K562 (cell line): ENCODE measurements at regions not wholly inside any gene's neighbourhood (a gene's known extent, or its start where the extent isn't known, plus 50 kb on each side); places are given as distances from the start of the nearest gene placed in this dataset.
"Not testable (repeated sequence)": the region's sequence is repeated elsewhere in the genome, so short reads cannot be mapped to it uniquely, and the experiment has no call there.

ENCODE experiments used
- ATAC-seq: fragments of 200-7000 bp; cut with Tn5 transposase; 3 replicates; pipeline ENCODE4 v1.9.1; 2020; ENCODE audit warnings: moderate library complexity
- BruUV-seq: library from RNA; stranded (reverse); fragments of 400-500 nt; replicated peaks from 2 replicates; lab custom pipeline; 2021; lab: Mats Ljungman, UMichigan
- CTCF ChIA-PET: fragments of 300-600 bp; formaldehyde crosslinking; extraction: SDS; loops from one replicate; lab custom pipeline; 2021; ENCODE audit warnings: low intra/inter-chr PET ratio; lab: Yijun Ruan, JAX
- POLR2A ChIA-PET: fragments of 300-600, 350-650 bp; sonication (Branson Sonifier 250); formaldehyde crosslinking; extraction: SDS; loops from one replicate; lab custom pipeline; 2021; ENCODE audit warnings: antibody characterized with exemption, inconsistent platforms; lab: Yijun Ruan, JAX
- DNase-seq, 4 experiments: peaks; one replicate each; pipeline versions ENCODE4 v3.0.0 to v3.0.0-alpha.2; 2011 to 2018; ENCODE audit warnings: low spot score in 3 of 4, mixed read lengths in 3 of 4; ENCODE audit errors: extremely low read depth in 1 of 4
- FAIRE-seq: peaks from 2 replicates; lab custom pipeline; 2011; peaks lifted over from hg19 to GRCh38; lab: Jason Lieb, UNC
- H2AFZ ChIP-seq: 2 replicates; pipeline ENCODE4 v1.6.0; 2011; ENCODE audit warnings: low read depth, low read length, control low read depth, inconsistent platforms
- H3K27ac ChIP-seq: fragments of 200-600 bp; 3 replicates; pipeline ENCODE4 v1.8.0; 2011; ENCODE audit warnings: low read depth, mild to moderate bottlenecking, control low read depth, inconsistent platforms, low read length, moderate library complexity, mixed read lengths; ENCODE audit errors: extremely low read depth
- H3K27me3 ChIP-seq, 2 experiments: fragments of 300-600 bp in 1 of 2; 2 replicates in 1 of 2; 3 replicates in 1 of 2; pipeline versions ENCODE4 v1.6.0 to v1.8.0; 2011; ENCODE audit warnings: inconsistent platforms in 2 of 2, low read length in 2 of 2, mild to moderate bottlenecking in 1 of 2, mixed read lengths in 1 of 2, moderate library complexity in 1 of 2; ENCODE audit not compliant: control insufficient read depth in 2 of 2, insufficient read depth in 2 of 2
- H3K36me3 ChIP-seq: fragments of 300-600 bp; 3 replicates; pipeline ENCODE4 v1.8.0; 2011; ENCODE audit warnings: mild to moderate bottlenecking, low read length, inconsistent platforms; ENCODE audit not compliant: control insufficient read depth, insufficient read depth
- H3K4me1 ChIP-seq, 2 experiments: fragments of 200-600 bp in 1 of 2; replicated peaks in 1 of 2; 2 replicates in 1 of 2; 3 replicates in 1 of 2; pipeline versions ENCODE4 v1.5.1 to v1.8.0; 2011; ENCODE audit warnings: inconsistent platforms in 2 of 2, low read length in 2 of 2, mild to moderate bottlenecking in 1 of 2, mixed read lengths in 1 of 2, moderate library complexity in 1 of 2; ENCODE audit not compliant: control insufficient read depth in 2 of 2, insufficient read depth in 2 of 2
- H3K4me2 ChIP-seq: 2 replicates; pipeline ENCODE4 v1.6.1; 2011; ENCODE audit warnings: low read length, control low read depth, inconsistent platforms, mixed read lengths; ENCODE audit not compliant: insufficient read depth
- H3K4me3 ChIP-seq: fragments of 200-600 bp; sonication (generic), shearing (Covaris generic); 2 replicates; pipeline ENCODE4 v1.5.1; 2016; ENCODE audit warnings: control low read depth, inconsistent platforms
- H3K79me2 ChIP-seq: fragments of 200-600 bp; 3 replicates; pipeline ENCODE4 v1.8.0; 2011; ENCODE audit warnings: low read length, inconsistent platforms; ENCODE audit not compliant: control insufficient read depth, insufficient read depth
- H3K9ac ChIP-seq, 2 experiments: 2 replicates each; pipeline versions ENCODE4 v1.6.0 to v1.6.1; 2011; ENCODE audit warnings: low read depth in 2 of 2, low read length in 2 of 2, control low read depth in 1 of 2, inconsistent platforms in 1 of 2, mild to moderate bottlenecking in 1 of 2, mixed read lengths in 1 of 2; ENCODE audit not compliant: insufficient read depth in 1 of 2
- H3K9me1 ChIP-seq: one replicate; pipeline ENCODE4 v1.6.0; 2011; ENCODE audit warnings: inconsistent platforms, mild to moderate bottlenecking, low read length, moderate library complexity; ENCODE audit not compliant: control insufficient read depth, insufficient read depth
- H3K9me3 ChIP-seq: replicated peaks from 2 replicates; pipeline ENCODE4 v1.5.1; 2011; ENCODE audit warnings: low read depth, low read length, inconsistent platforms; ENCODE audit not compliant: control insufficient read depth, insufficient read depth
- H4K20me1 ChIP-seq: replicated peaks from 2 replicates; pipeline ENCODE4 v1.6.1; 2011; ENCODE audit warnings: low read length, inconsistent platforms, mixed read lengths; ENCODE audit not compliant: control insufficient read depth, insufficient read depth
- ATF6 ChIP-seq: sonication (generic); formaldehyde crosslinking; IDR thresholded peaks from 2 replicates; pipeline ENCODE4 v1.4.0; 2020; ENCODE audit warnings: mild to moderate bottlenecking, missing genetic modification reagents
- BHLHE40 ChIP-seq: IDR thresholded peaks from 2 replicates; pipeline ENCODE4 v1.6.1; 2011; ENCODE audit warnings: low read length, improper control_type of control experiment
- BRF2 ChIP-seq: IDR thresholded peaks from 3 replicates; pipeline ENCODE4 v1.6.1; 2011; ENCODE audit warnings: borderline replicate concordance, mild to moderate bottlenecking; ENCODE audit not compliant: insufficient read length, insufficient read depth
- CCAR2 ChIP-seq: fragments of 200-400 bp; formaldehyde crosslinking; IDR thresholded peaks from 2 replicates; pipeline ENCODE4 v1.6.1; 2017; ENCODE audit warnings: mild to moderate bottlenecking, low read depth, low read length
- FOXP4 ChIP-seq: sonication (generic); formaldehyde crosslinking; IDR thresholded peaks from 2 replicates; pipeline ENCODE4 v1.8.0; 2022; ENCODE audit warnings: mild to moderate bottlenecking, missing genetic modification reagents, borderline replicate concordance
- ZKSCAN8 ChIP-seq: fragments of 200-800 bp; sonication (Bioruptor generic); IDR thresholded peaks from 2 replicates; pipeline ENCODE4 v1.6.1; 2016; ENCODE audit warnings: missing genetic modification characterization, missing compliant biosample characterization
- ZNF316 ChIP-seq: fragments of 450-650 bp; IDR thresholded peaks from 2 replicates; pipeline ENCODE4 v1.6.1; 2016
- WGBS: fragments of 100-300 bp; shearing (Covaris generic); methylation state at CpG from one replicate; pipeline ENCODE4 v1.1.6; 2016; ENCODE audit warnings: low coverage, mixed read lengths; ENCODE audit not compliant: insufficient coverage; ENCODE audit errors: missing lambda C conversion rate; 5-methylcytosine and 5-hydroxymethylcytosine counted together
- in situ Hi-C: fragments of 300-500 bp; cut with MboI; formaldehyde crosslinking; loops from 4 replicates; pipeline ENCODE4 v1.15.0; 2018; ENCODE audit warnings: inconsistent platforms, mixed read lengths
- intact Hi-C: fragments of 100-400 bp; cut with micrococcal nuclease; formaldehyde crosslinking; loops from 2 replicates; pipeline ENCODE4 v1.14.2; 2022

- TF ChIP-seq FOXP4 (CRISPR knock-in tag) = no peak
- no peak for TF ChIP-seq ZNF316
- TF ChIP-seq CCAR2 = no peak
- no peak for TF ChIP-seq BRF2
- TF ChIP-seq ZKSCAN8 (CRISPR knock-in tag) = no peak
- no peak for TF ChIP-seq ATF6
- TF ChIP-seq BHLHE40 = no peak
- H3K36me3 ChIP-seq = no peaks in the 10 kb centered on the region
- no peaks in the 10 kb centered on the region for H3K9me1 ChIP-seq
- no peak overlapping the region for H3K9ac ChIP-seq
- H3K4me1 ChIP-seq = peaks cover 0 to 8% of the 10 kb centered on the region in 2 experiments; a peak in 2 of 5 replicates
- intact Hi-C loops = no loop called here
- no peak overlapping the region for H3K27ac ChIP-seq
- CTCF ChIA-PET = no interaction called here
- H3K79me2 ChIP-seq = no peaks in the 10 kb centered on the region
- no peak for FAIRE-seq
- ATAC-seq = no peak
- BruUV-seq = no TSS peak
- in situ Hi-C loops = loop anchor here (25.0 kb wide), 1 partner anchor 405 kb away; no protein-coding TSS in a partner anchor
- POLR2A ChIA-PET = no interaction called here
- no peaks in the 10 kb centered on the region for H4K20me1 ChIP-seq
- H3K4me2 ChIP-seq = no peak overlapping the region
- H2AFZ ChIP-seq = no peak overlapping the region
- peaks cover 0 to 21% of the 10 kb centered on the region in 2 experiments; a peak in 1 of 5 replicates for H3K27me3 ChIP-seq
- WGBS = 6% methylated on average over 36 of the region's 38 CpGs
- DNase-seq = no peak
- H3K4me3 ChIP-seq = no peak overlapping the region
- no peaks in the 10 kb centered on the region for H3K9me3 ChIP-seq
These were observed 364.7 kb upstream of the DEFB115 start for GRCh38 chr20:30892541-30893345.

GRCh38 chr20:30893346-30894314 lies 363.8 kb upstream of the DEFB115 start:
- H3K9me1 ChIP-seq, H3K4me2 ChIP-seq, H3K27ac ChIP-seq, DNase-seq, H3K9ac ChIP-seq, H3K9me3 ChIP-seq, FAIRE-seq, ATAC-seq, H3K36me3 ChIP-seq, intact Hi-C loops, H2AFZ ChIP-seq, H3K4me1 ChIP-seq, H3K4me3 ChIP-seq, CTCF ChIA-PET, POLR2A ChIA-PET, H4K20me1 ChIP-seq, H3K79me2 ChIP-seq, BruUV-seq: not testable (repeated sequence)
- WGBS = 5% methylated on average over 8 of the region's 48 CpGs
- peaks cover 0 to 22% of the 10 kb centered on the region in 2 experiments; a peak in 1 of 5 replicates for H3K27me3 ChIP-seq
- in situ Hi-C loops = loop anchor here (25.0 kb wide), 1 partner anchor 406 kb away; no protein-coding TSS in a partner anchor
